GM21447 (cell line): ENCODE measurements at regions not wholly inside any gene's neighbourhood (a gene's known extent, or its start where the extent isn't known, plus 50 kb on each side); places are given as distances from the start of the nearest gene placed in this dataset.
"Not testable (repeated sequence)": the region's sequence is repeated elsewhere in the genome, so short reads cannot be mapped to it uniquely, and the experiment has no call there.

Source experiments
- ATAC-seq: cut with Tn5 transposase; IDR thresholded peaks from one replicate; pipeline ENCODE4 v1.9.1; 2021; ENCODE audit not compliant: unreplicated experiment

- ATAC-seq: no peak
Observed at GRCh38 chr13:81020010-81020409, 679.1 kb upstream of the SPRY2 start.

GRCh38 chr13:81018936-81019335 lies 678.0 kb upstream of the SPRY2 start:
- no peak for ATAC-seq

- peak; percentile 81 for ATAC-seq
Observed at GRCh38 chr13:81017513-81018152, 676.7 kb upstream of the SPRY2 start.

- no peak for ATAC-seq
Observed at GRCh38 chr13:81012031-81012430, 671.1 kb upstream of the SPRY2 start.

GRCh38 chr13:81001828-81002385 lies 661.0 kb upstream of the SPRY2 start:
- ATAC-seq: no peak

GRCh38 chr13:80998603-80999002 lies 657.7 kb upstream of the SPRY2 start:
- not testable (repeated sequence) for ATAC-seq

GRCh38 chr13:80989747-80990146 lies 648.8 kb upstream of the SPRY2 start:
- ATAC-seq: no peak

- no peak for ATAC-seq
Observed at GRCh38 chr13:80989241-80989640, 648.3 kb upstream of the SPRY2 start.

GRCh38 chr13:80988391-80989151 lies 647.6 kb upstream of the SPRY2 start:
- ATAC-seq: no peak

GRCh38 chr13:80979035-80979641 lies 638.2 kb upstream of the SPRY2 start:
- peak; percentile 86 for ATAC-seq

GRCh38 chr13:80977168-80977567 lies 636.2 kb upstream of the SPRY2 start:
- ATAC-seq: no peak

- ATAC-seq: no peak
Observed at GRCh38 chr13:80975903-80976302, 635.0 kb upstream of the SPRY2 start.

GRCh38 chr13:80973721-80974120 lies 632.8 kb upstream of the SPRY2 start:
- no peak for ATAC-seq

GRCh38 chr13:80972857-80973478 lies 632.0 kb upstream of the SPRY2 start:
- ATAC-seq: no peak

GRCh38 chr13:80965097-80965496 lies 624.2 kb upstream of the SPRY2 start:
- no peak for ATAC-seq

GRCh38 chr13:80962855-80963254 lies 621.9 kb upstream of the SPRY2 start:
- no peak for ATAC-seq

- no peak for ATAC-seq
Observed at GRCh38 chr13:80962173-80962572, 621.2 kb upstream of the SPRY2 start.

- no peak for ATAC-seq
Observed at GRCh38 chr13:80957019-80957655, 616.2 kb upstream of the SPRY2 start.

GRCh38 chr13:80955501-80955900 lies 614.6 kb upstream of the SPRY2 start:
- ATAC-seq: no peak

GRCh38 chr13:80952158-80952557 lies 611.2 kb upstream of the SPRY2 start:
- no peak for ATAC-seq
